Activated B cell treated with CpG ODN at 0.5 μM for 24 hours (primary cell): ENCODE measurements at regions not wholly inside any gene's neighbourhood (a gene's known extent, or its start where the extent isn't known, plus 50 kb on each side); places are given as distances from the start of the nearest gene placed in this dataset.

Experiments
- ATAC-seq: fragments of 200-7000 bp; cut with Tn5 transposase; one replicate; pipeline ENCODE4 v1.10.0; 2021; ENCODE audit warnings: low read depth, mild to moderate bottlenecking, moderate library complexity
- CTCF ChIA-PET: fragments of 350-600 bp; sonication (Branson Sonifier 250); formaldehyde crosslinking; loops from one replicate; lab custom pipeline; 2021; ENCODE audit warnings: antibody characterized with exemption; lab: Charles Lee
- POLR2A ChIA-PET: fragments of 350-600 bp; sonication (Branson Sonifier 250); formaldehyde crosslinking; loops from one replicate; lab custom pipeline; 2021; ENCODE audit warnings: antibody characterized with exemption; lab: Charles Lee
- DNase-seq: peaks from one replicate; pipeline ENCODE4 v3.0.0; 2022
- H3K27ac Mint-ChIP-seq: one replicate; pipeline ENCODE4 v1.8.0; 2020; ENCODE audit warnings: mixed read lengths
- H3K27me3 Mint-ChIP-seq: one replicate; pipeline ENCODE4 v1.8.0; 2021; ENCODE audit warnings: mixed read lengths
- H3K36me3 Mint-ChIP-seq: one replicate; pipeline ENCODE4 v1.8.0; 2021; ENCODE audit warnings: low read depth, mixed read lengths
- H3K4me1 Mint-ChIP-seq: one replicate; pipeline ENCODE4 v1.8.0; 2021; ENCODE audit warnings: mixed read lengths
- H3K4me3 Mint-ChIP-seq: one replicate; pipeline ENCODE4 v1.8.0; 2020; ENCODE audit warnings: mild to moderate bottlenecking, mixed read lengths
- H3K9me3 Mint-ChIP-seq: one replicate; pipeline ENCODE4 v1.8.0; 2020; ENCODE audit warnings: mixed read lengths
- intact Hi-C: fragments of 100-400 bp; cut with micrococcal nuclease; formaldehyde crosslinking; loops from one replicate; pipeline ENCODE4 v1.15.1; 2024
- TF ChIP-seq, protein P1 (sequence below): fragments of 200-600 bp; IDR thresholded peaks from one replicate; pipeline ENCODE4 v1.8.0; 2022; ENCODE audit warnings: antibody characterized with exemption, mild to moderate bottlenecking

DNA sequence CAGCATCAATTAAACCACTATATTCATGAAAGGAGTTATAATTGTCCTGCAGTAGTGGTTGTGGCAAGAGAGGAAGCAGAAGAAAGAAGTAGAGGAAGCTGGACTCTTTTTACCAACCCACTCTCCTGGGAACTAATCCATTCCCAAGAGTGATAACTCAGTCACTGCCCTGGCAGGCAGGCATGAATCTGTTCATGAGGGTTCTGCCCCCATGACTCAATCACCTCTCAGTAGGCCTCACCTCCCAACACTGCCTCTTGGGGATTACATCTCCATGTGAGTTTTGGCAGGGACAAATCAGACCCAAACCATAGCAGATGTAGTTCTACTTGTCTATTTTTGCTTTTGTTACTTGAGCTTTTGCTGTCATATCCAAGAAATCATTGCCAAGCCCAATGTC, 232.7 kb upstream of the MAP2 start:
- Mint-ChIP-seq H3K36me3 (no peaks in the 10 kb centered on the region), H3K4me1 (no peaks in the 10 kb centered on the region)
- POLR2A ChIA-PET: no interaction called here

GRCh38 chr2:209194717-209195116, 229.1 kb upstream of the MAP2 start:
- no peak for DNase-seq
- no peak overlapping the region for H3K4me3 Mint-ChIP-seq
- no peaks in the 10 kb centered on the region for H3K27me3 Mint-ChIP-seq
- H3K36me3 Mint-ChIP-seq: no peaks in the 10 kb centered on the region
- TF ChIP-seq, protein P1, sequence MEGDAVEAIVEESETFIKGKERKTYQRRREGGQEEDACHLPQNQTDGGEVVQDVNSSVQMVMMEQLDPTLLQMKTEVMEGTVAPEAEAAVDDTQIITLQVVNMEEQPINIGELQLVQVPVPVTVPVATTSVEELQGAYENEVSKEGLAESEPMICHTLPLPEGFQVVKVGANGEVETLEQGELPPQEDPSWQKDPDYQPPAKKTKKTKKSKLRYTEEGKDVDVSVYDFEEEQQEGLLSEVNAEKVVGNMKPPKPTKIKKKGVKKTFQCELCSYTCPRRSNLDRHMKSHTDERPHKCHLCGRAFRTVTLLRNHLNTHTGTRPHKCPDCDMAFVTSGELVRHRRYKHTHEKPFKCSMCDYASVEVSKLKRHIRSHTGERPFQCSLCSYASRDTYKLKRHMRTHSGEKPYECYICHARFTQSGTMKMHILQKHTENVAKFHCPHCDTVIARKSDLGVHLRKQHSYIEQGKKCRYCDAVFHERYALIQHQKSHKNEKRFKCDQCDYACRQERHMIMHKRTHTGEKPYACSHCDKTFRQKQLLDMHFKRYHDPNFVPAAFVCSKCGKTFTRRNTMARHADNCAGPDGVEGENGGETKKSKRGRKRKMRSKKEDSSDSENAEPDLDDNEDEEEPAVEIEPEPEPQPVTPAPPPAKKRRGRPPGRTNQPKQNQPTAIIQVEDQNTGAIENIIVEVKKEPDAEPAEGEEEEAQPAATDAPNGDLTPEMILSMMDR: no peak
- ChIA-PET CTCF (no interaction called here), POLR2A (no interaction called here)
- H3K9me3 Mint-ChIP-seq: no peaks in the 10 kb centered on the region
- H3K27ac Mint-ChIP-seq: no peak overlapping the region
- no peak for ATAC-seq
- H3K4me1 Mint-ChIP-seq: no peaks in the 10 kb centered on the region
- intact Hi-C loops: no loop called here

More for the DNA sequence above, 232.7 kb upstream of the MAP2 start:
- no peaks in the 10 kb centered on the region for H3K27me3 Mint-ChIP-seq
- TF ChIP-seq, protein P1: no peak
- ATAC-seq (no peak), DNase-seq (no peak)
- CTCF ChIA-PET: no interaction called here
- no peak overlapping the region for H3K4me3 Mint-ChIP-seq
- H3K27ac Mint-ChIP-seq: no peak overlapping the region
- intact Hi-C loops: no loop called here
- H3K9me3 Mint-ChIP-seq: no peaks in the 10 kb centered on the region

DNA sequence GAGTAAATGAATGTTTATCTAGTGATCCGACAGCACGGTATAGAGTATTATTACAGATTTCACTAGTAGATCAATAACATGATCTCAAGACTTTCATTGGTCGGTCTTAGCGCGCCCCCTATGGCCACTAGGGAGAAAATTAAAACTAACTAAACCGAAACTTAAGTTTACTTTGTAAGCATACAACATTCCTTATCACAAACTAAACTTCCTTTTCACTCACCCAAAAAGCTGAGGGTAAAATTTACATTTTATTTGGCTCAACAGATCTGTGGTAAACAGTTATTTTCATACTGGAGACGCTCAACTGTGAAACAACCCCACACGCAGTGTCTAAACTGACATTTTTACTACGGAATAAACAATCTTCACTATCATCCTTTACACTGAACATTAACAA, 215.6 kb upstream of the MAP2 start:
- Mint-ChIP-seq H3K36me3 (no peaks in the 10 kb centered on the region), H3K9me3 (no peaks in the 10 kb centered on the region), H3K4me3 (no peak overlapping the region), H3K27ac (no peak overlapping the region), H3K4me1 (no peaks in the 10 kb centered on the region), H3K27me3 (no peaks in the 10 kb centered on the region)
- TF ChIP-seq, protein P1: no peak
- ChIA-PET CTCF (no interaction called here), POLR2A (interaction anchor here (0.6 kb wide), 1 partner anchor 752 kb away, joined by 4 read pairs; no protein-coding TSS in a partner anchor)
- DNase-seq (no peak), ATAC-seq (no peak)
- intact Hi-C loops: no loop called here

- H3K4me3 Mint-ChIP-seq: no peak overlapping the region
- intact Hi-C loops: no loop called here
- TF ChIP-seq, protein P1: no peak
- H3K4me1 Mint-ChIP-seq: no peaks in the 10 kb centered on the region
- DNase-seq: no peak
- ATAC-seq: no peak
- no peaks in the 10 kb centered on the region for H3K36me3 Mint-ChIP-seq
- ChIA-PET CTCF (no interaction called here), POLR2A (no interaction called here)
- H3K27ac Mint-ChIP-seq: no peak overlapping the region
- no peaks in the 10 kb centered on the region for H3K9me3 Mint-ChIP-seq
- no peaks in the 10 kb centered on the region for H3K27me3 Mint-ChIP-seq
These were observed 213.9 kb upstream of the MAP2 start for GRCh38 chr2:209209943-209210342.

DNA sequence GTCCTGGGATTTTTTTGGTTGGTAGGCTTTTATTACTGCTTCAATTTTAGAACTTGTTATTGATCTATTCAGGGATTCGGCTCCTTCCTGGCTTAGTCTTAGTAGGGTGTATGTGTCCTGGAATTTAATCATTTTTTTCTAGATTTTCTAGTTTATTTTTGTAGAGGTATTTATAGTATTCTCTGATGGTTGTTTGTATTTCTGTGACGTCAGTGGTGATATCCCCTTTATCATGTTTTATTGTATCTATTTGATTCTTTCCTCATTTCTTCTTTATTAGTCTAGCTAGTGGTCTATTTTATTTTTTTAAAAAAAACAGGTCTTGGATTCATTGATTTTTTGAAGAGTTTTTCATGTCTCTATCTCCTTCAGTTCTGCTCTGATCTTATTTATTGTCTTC, 193.3 kb upstream of the MAP2 start:
- ATAC-seq (no peak), DNase-seq (no peak)
- no peak overlapping the region for H3K4me3 Mint-ChIP-seq
- no peaks in the 10 kb centered on the region for H3K4me1 Mint-ChIP-seq
- TF ChIP-seq, protein P1: no peak
- H3K36me3 Mint-ChIP-seq: no peaks in the 10 kb centered on the region
- ChIA-PET CTCF (no interaction called here), POLR2A (no interaction called here)
- H3K27ac Mint-ChIP-seq: no peak overlapping the region
- H3K27me3 Mint-ChIP-seq: peaks cover 2% of the 10 kb centered on the region
- no peaks in the 10 kb centered on the region for H3K9me3 Mint-ChIP-seq
- intact Hi-C loops: no loop called here
